ENCODE measurements at regions not wholly inside any gene's neighbourhood (a gene's known extent, or its start where the extent isn't known, plus 50 kb on each side); places are given as distances from the start of the nearest gene placed in this dataset.
"Not testable (repeated sequence)": the region's sequence is repeated elsewhere in the genome, so short reads cannot be mapped to it uniquely, and the experiment has no call there.

DNA sequence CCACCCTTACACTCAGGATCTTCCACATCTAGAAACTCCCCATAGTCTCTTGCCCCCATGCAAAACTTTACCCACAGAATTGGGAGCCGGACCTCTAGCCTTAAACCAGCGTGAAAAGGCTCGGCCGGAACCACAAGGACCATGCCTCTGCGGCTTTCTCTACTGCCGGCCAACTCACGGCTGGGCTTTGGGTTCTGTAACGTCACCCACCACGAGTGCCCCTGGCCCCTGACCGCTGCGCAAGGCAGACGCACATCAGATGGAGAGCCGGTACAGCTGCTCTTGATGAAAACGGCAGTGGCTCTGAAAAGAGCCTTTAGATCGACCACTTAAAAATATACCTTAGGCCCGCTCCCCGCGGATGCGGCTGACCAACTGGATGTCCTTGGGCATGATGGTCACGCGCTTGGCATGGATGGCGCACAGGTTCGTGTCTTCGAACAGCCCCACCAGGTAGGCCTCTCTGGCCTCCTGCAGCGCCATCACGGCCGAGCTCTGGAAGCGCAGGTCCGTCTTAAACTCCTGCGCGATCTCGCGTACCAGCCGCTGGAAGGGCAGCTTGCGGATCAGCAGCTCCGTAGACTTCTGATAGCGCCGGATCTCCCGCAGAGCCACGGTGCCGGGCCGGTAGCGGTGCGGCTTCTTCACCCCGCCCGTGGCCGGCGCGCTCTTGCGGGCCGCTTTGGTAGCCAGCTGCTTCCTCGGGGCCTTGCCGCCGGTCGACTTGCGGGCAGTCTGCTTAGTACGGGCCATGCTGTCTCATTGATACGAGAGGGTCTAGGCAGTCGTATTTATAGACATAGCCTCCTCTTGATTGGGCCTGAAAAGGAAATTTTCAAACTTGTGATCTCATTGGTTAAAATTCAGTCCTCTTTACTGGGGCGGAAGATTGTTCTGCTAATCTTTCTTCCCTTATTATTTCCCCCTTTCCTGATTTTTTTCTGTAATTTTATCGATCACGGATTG, 66.3 kb downstream of the FAM72C start:
- peak overlapping the region; percentile 46 for H3K4me3 ChIP-seq (ENCODE audit: low read depth, low read length)
- TF ChIP-seq, protein P1, sequence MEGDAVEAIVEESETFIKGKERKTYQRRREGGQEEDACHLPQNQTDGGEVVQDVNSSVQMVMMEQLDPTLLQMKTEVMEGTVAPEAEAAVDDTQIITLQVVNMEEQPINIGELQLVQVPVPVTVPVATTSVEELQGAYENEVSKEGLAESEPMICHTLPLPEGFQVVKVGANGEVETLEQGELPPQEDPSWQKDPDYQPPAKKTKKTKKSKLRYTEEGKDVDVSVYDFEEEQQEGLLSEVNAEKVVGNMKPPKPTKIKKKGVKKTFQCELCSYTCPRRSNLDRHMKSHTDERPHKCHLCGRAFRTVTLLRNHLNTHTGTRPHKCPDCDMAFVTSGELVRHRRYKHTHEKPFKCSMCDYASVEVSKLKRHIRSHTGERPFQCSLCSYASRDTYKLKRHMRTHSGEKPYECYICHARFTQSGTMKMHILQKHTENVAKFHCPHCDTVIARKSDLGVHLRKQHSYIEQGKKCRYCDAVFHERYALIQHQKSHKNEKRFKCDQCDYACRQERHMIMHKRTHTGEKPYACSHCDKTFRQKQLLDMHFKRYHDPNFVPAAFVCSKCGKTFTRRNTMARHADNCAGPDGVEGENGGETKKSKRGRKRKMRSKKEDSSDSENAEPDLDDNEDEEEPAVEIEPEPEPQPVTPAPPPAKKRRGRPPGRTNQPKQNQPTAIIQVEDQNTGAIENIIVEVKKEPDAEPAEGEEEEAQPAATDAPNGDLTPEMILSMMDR (conservative IDR thresholded peaks at IDR 0.05; ENCODE audit: low read depth, low read length) = peak; percentile 9
- peak; percentile 1 for DNase-seq (ENCODE audit: low read depth)

DNA sequence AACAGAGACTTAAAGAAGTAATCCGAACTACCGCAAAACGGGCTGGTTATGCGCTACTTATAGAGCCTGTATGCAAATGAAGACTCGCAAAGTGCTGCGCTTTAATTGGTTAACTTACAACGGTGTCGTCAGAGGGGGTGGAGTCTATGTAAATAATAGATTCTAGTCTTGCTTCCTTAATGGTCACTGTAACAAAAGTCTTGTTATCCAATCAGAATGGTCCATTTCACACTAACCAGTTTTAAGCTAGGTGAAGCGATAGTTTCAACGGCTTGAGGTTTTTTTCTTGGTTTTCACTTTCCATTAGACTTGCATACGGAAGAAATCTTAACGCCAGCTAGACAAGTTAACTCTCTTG, 67.2 kb downstream of the FAM72C start:
- DNase-seq (ENCODE audit: low read depth) = not testable (repeated sequence)
- peak overlapping the region; percentile 53 for H3K4me3 ChIP-seq (ENCODE audit: low read depth, low read length)

DNA sequence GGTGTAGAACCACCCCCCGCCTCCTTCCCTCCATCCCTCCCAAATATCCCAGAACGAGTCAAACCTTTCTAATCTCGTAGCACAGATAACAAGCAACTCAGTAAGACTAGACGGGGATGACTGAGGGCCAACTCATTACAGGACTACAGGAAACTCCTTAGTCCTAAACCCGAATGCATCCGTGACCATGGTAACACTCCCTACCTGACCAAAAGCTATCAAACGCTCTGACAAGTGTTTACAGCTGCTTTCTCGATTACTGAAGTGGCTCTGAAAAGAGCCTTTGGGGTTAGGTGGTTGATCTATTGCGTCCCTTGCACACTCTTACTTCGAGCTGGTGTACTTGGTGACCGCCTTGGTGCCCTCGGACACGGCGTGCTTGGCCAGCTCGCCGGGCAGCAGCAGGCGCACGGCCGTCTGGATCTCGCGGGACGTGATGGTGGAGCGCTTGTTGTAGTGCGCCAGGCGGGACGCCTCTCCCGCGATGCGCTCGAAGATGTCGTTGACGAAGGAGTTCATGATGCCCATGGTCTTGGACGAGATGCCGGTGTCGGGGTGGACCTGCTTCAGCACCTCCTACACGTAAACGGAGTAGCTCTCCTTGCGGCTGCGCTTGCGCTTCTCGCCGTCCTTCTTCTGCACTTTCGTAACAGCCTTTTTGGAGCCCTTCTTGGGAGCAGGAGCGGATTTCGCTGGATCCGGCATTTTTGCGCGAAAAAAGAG, 67.7 kb downstream of the FAM72C start:
- peak; percentile 10 for DNase-seq (ENCODE audit: low read depth)

DNA sequence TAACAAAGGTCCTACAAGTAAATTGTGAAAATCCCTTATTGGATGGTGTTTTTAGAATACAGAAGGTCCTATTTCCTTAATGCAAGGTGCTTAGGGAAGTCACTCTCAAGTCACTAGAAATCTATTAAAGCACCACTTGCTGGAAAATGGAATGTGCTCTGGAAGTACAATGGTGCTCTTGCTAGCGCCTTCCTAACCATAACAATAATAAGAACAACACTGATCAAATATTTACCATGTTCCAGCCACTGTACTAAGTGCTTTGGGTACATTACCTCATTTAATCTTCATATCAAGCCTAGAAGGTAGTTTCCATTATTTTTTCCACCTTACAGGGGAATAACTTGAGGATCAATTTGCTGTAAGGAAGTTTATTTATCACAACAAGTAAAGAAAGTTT, 75.4 kb downstream of the FAM72C start:
- H3K4me3 ChIP-seq (ENCODE audit: low read depth, low read length); DNase-seq (ENCODE audit: low read depth): not testable (repeated sequence)

More for the DNA sequence above, 67.7 kb downstream of the FAM72C start:
- H3K4me3 ChIP-seq (ENCODE audit: low read depth, low read length) = peak overlapping the region; percentile 53

DNA sequence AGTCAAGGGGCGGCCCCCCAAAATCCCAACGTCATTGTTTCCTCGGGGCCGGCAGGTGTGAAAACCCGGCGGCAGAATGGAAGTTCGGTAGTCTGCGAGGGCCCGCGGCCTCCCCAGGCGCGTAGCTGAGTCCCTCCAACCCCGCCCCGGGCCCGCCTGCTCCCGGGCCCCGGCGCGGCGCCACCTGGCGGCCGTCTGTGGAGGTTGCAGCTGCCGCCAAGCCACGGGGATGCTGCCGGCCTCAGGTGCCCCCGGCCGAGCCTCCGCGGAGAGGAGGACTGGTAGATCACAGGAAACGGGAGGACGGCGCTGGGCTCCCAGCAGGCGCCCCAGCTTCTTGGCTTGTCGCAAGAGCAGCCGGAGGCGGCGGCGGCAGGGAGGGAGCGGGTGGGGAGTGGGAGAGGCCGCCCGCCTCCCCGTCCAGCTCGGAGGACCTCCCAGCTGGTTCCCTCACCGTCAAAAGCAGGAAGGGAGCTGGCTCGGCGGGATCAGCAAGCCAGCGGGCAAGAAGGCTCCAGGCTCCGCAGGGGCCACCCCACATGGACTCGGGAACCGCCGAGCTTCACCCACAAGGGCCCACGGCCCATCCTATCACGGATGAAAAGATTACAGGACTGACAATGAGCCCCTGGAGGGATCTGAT, 86.7 kb downstream of the FAM72C start:
- peak overlapping the region; percentile 21 for H3K4me3 ChIP-seq (ENCODE audit: low read depth, low read length)
- DNase-seq (ENCODE audit: low read depth) = not testable (repeated sequence)
- TF ChIP-seq, protein P1 (conservative IDR thresholded peaks at IDR 0.05; ENCODE audit: low read depth, low read length) = peak; percentile 34

DNA sequence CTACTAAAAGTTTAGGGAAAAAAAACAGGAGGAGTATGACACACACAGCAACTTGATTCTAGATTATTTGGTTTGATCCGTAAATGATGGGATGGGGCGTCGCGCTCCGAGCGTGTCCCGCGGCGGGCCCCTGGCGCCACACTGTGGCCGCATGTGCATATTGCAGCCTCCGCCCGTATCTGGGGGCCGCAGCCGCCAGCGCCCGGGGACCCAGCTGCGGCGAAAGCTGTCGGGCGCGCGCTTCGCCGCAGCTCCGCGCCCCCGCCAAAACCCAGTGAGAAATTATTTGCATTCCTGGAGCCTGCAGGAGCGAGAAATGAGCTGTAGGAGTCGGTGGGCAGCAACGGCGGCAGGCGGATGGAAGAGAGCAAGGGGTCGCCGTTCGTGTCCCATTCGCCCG, 87.3 kb downstream of the FAM72C start:
- H3K4me3 ChIP-seq (ENCODE audit: low read depth, low read length) = peak overlapping the region; percentile 21
- not testable (repeated sequence) for DNase-seq (ENCODE audit: low read depth)

DNA sequence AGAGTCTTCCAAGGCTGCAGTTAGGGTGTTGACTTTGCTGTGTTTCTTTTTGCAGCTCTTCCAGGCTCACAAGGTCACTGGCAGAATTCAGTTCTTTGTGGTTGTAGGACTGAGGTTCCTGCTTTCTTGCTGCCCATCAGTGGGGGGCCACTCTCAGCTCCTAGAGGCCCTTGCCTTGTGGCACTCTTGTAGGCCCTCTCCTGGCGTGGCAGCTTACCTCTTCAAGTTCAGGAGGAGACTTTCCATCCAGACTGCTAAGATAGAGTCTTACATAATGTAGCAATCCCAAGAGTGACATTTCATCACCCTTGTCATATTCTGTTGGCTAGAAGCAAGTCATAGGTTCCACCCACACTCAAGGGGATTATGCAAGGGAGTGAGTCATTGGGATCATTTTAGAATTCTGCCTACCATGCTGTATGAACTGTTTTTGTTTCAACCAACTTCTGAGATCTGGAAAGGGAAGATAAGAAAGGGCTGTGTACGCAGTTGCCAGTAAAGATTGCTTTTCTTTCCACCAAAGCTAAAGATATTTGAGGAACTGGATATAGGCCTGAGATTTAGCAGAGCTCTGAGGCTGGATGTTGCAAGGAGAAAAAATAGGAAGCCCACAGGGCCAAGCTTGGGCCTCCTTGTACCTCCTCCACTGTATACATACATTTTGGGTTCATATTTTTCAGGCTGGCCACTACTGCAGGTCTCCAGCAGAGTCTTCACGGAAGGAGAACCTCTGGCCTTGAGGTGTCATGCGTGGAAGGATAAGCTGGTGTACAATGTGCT, 91.8 kb downstream of the FAM72C start:
- not testable (repeated sequence) for H3K4me3 ChIP-seq (ENCODE audit: low read depth, low read length); DNase-seq (ENCODE audit: low read depth)

DNA sequence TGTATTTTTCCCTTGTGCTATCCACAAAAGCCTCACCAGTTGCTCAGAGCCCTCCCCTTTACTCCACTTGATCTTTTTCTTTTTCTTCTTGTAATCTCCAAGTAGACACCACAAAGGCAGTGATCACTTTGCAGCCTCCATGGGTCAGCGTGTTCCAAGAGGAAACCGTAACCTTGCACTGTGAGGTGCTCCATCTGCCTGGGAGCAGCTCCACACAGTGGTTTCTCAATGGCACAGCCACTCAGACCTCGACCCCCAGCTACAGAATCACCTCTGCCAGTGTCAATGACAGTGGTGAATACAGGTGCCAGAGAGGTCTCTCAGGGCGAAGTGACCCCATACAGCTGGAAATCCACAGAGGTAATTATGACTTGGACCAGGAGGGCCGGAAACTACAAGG, 95.8 kb downstream of the FAM72C start:
- DNase-seq (ENCODE audit: low read depth); H3K4me3 ChIP-seq (ENCODE audit: low read depth, low read length): not testable (repeated sequence)

DNA sequence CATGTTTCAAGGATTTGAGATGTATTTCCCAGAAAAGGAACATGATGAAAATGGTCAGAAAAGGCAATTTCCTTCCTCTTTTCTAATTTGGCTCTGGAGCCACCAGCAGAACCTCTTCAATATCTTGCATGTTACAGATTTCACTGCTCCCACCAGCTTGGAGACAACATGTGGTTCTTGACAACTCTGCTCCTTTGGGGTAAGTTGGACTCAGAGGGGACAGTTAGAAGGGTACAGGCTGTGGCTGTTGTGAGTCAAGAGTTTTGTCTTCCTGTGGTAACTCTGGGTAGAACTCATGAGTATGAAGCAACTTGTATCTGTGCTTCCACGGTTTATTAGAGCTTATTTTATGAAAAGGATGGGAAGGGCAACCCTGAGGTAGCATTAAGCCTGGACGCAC, 97.2 kb downstream of the FAM72C start:
- H3K4me3 ChIP-seq (ENCODE audit: low read depth, low read length); DNase-seq (ENCODE audit: low read depth): not testable (repeated sequence)

DNA sequence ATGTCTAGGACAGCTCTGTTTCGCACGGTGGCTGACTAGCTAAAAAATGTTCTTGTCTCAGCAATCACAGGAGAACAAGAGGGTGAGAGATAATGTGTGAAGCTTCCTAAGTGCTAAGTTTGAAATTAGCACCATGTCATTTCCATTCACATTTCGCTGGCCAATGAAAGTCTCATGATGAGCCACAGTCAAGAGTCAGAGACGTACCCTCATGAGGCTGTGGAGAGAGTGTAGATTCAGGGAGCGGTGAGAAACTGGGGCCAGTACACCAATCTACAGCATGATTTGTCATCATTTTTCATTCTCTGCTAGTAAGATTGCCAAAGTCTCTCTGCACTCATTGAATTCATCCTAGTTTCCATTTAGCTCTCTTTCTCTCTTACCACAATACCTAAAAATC, 98.1 kb downstream of the FAM72C start:
- H3K4me3 ChIP-seq (ENCODE audit: low read depth, low read length); DNase-seq (ENCODE audit: low read depth): not testable (repeated sequence)

DNA sequence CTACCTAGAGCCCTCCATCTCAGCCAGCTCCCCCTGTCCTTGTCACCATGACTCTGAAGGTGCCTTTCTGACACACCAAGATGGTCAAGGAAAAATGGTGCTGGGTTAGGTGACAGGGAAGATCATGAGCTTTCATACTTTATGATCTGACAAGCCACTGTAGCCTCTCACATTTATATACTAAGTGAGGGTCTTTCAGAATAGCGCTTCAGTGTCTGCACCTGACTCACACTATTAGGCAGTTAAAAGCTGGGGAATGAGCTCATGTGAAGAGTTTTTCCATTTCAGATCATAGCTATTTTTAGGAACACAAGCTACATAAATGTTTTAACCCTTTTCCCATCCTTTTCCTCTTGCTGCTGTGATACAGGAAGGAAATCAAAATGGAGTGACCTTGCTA, 101.4 kb downstream of the FAM72C start:
- not testable (repeated sequence) for H3K4me3 ChIP-seq (ENCODE audit: low read depth, low read length); DNase-seq (ENCODE audit: low read depth)

DNA sequence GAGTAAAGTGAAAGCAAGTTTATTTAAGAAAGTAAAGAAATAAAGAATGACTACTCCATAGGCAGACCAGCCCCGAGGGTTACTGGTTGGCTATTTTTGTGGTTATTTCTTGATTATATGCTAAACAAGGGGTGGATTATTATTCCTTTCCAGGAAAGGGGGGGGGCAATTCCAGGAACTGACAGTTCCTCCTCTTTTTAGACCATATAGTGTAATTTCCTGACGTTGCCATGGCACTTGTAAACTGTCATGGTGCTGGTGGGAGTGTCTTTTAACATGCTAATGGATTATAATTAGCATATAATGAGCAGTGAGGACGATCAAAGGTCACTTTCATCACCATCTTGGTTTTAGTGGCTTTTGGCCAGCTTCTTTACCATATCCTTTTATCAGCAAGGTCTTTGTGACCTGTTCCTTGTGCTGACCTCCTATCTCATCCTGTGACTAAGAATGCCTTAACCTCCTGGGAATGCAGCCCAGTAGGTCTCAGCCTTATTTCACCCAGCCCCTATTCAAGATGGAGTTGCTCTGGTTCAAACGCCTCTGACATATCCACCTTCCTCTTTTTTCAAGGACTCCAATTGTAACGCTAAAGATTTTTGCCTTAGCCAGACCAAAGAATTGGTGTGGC, 104.1 kb downstream of the FAM72C start:
- not testable (repeated sequence) for DNase-seq (ENCODE audit: low read depth); H3K4me3 ChIP-seq (ENCODE audit: low read depth, low read length)

DNA sequence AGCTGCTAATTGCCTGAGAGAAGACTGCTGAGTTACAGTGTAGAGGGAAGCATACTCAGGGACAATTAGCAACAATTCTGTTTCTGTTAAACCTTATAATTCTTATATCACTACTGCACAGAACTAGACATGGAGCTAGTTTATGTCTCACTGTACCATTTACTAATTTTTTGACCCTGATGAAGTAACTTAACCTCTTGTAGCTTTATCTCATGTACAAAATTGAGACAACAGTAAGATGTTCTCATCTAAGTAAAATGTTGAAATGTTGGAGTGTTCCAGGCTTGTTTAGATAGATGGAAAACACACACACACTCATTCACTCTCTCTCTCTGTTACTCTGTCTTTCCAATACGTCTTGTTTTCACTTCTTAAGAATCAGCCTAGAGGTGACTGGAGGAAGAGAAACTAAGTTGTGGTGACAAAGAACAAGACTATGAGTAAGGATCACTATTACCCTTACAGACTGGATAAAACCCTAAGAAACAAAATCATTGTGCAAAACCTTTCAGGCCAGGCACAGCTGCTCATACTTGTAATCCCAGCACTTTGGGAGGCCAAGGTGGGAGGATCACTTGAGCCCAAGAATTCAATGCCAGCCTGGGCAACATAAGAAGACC, 107.8 kb downstream of the FAM72C start:
- not testable (repeated sequence) for H3K4me3 ChIP-seq (ENCODE audit: low read depth, low read length)

DNA sequence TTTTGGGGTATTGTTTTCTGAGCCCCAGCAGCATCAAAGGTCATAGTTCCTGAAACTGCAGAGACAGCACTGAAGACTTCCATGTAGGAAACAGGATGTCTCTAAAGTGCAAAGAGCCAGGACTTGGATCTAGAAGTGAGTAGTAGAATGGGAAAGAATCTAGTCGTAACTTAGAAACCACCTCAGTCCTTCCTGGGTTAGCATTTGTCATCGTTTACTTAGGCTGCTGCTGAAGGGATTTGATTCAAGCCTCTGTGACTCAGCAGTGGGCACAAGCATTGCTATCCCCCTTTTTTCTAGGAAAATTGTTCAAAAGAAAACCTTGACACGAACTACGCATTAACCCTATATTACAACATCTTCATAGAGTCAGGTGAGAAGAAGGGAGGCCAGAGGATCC, 109.1 kb downstream of the FAM72C start:
- H3K4me3 ChIP-seq (ENCODE audit: low read depth, low read length); DNase-seq (ENCODE audit: low read depth): not testable (repeated sequence)

More for the DNA sequence above, 107.8 kb downstream of the FAM72C start:
- DNase-seq (ENCODE audit: low read depth) = not testable (repeated sequence)

DNA sequence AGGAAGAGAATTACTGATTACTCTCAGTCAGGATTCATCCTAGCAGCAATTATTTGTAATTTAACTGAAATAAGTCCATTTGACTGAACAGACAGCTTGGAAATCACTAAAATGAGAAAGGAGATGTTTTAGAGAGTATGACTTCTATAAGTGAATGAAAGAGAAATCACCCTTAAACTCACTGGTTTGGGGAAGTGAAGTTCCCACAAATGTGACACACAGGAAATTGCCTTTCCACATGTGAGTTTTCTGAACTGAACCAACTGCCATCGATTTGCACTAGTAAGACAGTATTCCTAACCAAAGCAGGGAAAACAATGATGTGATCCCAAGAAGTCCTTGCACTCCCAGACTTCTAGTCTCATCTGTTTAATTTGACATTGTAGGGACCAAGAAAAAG, 110.5 kb downstream of the FAM72C start:
- not testable (repeated sequence) for H3K4me3 ChIP-seq (ENCODE audit: low read depth, low read length)

More for the DNA sequence above, 110.5 kb downstream of the FAM72C start:
- DNase-seq (ENCODE audit: low read depth) = not testable (repeated sequence)
